MCF 10A (cell line): ENCODE measurements at regions not wholly inside any gene's neighbourhood (a gene's known extent, or its start where the extent isn't known, plus 50 kb on each side); places are given as distances from the start of the nearest gene placed in this dataset.

Experiments used
- BruUV-seq: library from RNA; stranded (reverse); fragments of 400-500 nt; replicated peaks from 2 replicates; lab custom pipeline; 2021; lab: Mats Ljungman, UMichigan
- CTCF ChIA-PET: fragments of 300-600 bp; sonication (Branson Sonifier 250); formaldehyde crosslinking; extraction: SDS; loops from one replicate; lab custom pipeline; 2021; ENCODE audit warnings: antibody characterized with exemption, inconsistent platforms; lab: Yijun Ruan, JAX
- POLR2A ChIA-PET: fragments of 300-600, 350-650 bp; sonication (Branson Sonifier 250); formaldehyde crosslinking; extraction: SDS; loops from one replicate; lab custom pipeline; 2020; ENCODE audit warnings: antibody characterized with exemption, inconsistent platforms; lab: Yijun Ruan, JAX
- DNase-seq: peaks from one replicate; pipeline ENCODE4 v3.0.0-alpha.2; 2018; ENCODE audit not compliant: unreplicated experiment
- H3K27ac Mint-ChIP-seq: one replicate; pipeline ENCODE4 v1.8.0; 2022; ENCODE audit warnings: mild to moderate bottlenecking, low read depth, mixed read lengths; ENCODE audit not compliant: unreplicated experiment
- H3K27me3 Mint-ChIP-seq: one replicate; pipeline ENCODE4 v1.8.0; 2022; ENCODE audit warnings: mixed read lengths; ENCODE audit not compliant: insufficient read depth, unreplicated experiment
- H3K36me3 Mint-ChIP-seq: one replicate; pipeline ENCODE4 v1.8.0; 2022; ENCODE audit warnings: mild to moderate bottlenecking, moderate library complexity, mixed read lengths; ENCODE audit not compliant: insufficient read depth, unreplicated experiment
- H3K4me1 Mint-ChIP-seq: one replicate; pipeline ENCODE4 v1.8.0; 2022; ENCODE audit warnings: mixed read lengths; ENCODE audit not compliant: insufficient read depth, unreplicated experiment
- H3K4me3 Mint-ChIP-seq: one replicate; pipeline ENCODE4 v1.8.0; 2022; ENCODE audit warnings: mild to moderate bottlenecking, moderate library complexity, mixed read lengths; ENCODE audit not compliant: unreplicated experiment
- H3K9me3 Mint-ChIP-seq: one replicate; pipeline ENCODE4 v1.8.0; 2022; ENCODE audit warnings: mixed read lengths; ENCODE audit not compliant: unreplicated experiment
- CTCF ChIP-seq: fragments of 200-600 bp; IDR thresholded peaks from one replicate; pipeline ENCODE4 v1.8.0; 2022; ENCODE audit warnings: antibody characterized with exemption, mild to moderate bottlenecking; ENCODE audit not compliant: unreplicated experiment
- intact Hi-C: fragments of 100-400 bp; cut with micrococcal nuclease; formaldehyde crosslinking; loops from 2 replicates; pipeline ENCODE4 v1.14.1; 2022

- CTCF ChIA-PET: no interaction called here
- no peaks in the 10 kb centered on the region for H3K4me1 Mint-ChIP-seq
- no peaks in the 10 kb centered on the region for H3K27me3 Mint-ChIP-seq
- POLR2A ChIA-PET: interaction anchor here (0.6 kb wide), 1 partner anchor 10 kb away, joined by 3 read pairs; no protein-coding TSS in a partner anchor
- no peaks in the 10 kb centered on the region for H3K36me3 Mint-ChIP-seq
- TF ChIP-seq CTCF: no peak
- peaks cover 8% of the 10 kb centered on the region for H3K9me3 Mint-ChIP-seq
- no TSS peak for BruUV-seq
- no peak overlapping the region for H3K4me3 Mint-ChIP-seq
- DNase-seq: no peak
- no peak overlapping the region for H3K27ac Mint-ChIP-seq
- intact Hi-C loops: no loop called here
Measured at GRCh38 chr2:150538651-150539201, 51.3 kb upstream of the RND3 start.
